ENCODE measurements at regions not wholly inside any gene's neighbourhood (a gene's known extent, or its start where the extent isn't known, plus 50 kb on each side); places are given as distances from the start of the nearest gene placed in this dataset.

- TF ChIP-seq MAX (IDR thresholded peaks at IDR 0.05) (no peak), ESRRA (IDR thresholded peaks at IDR 0.05; ENCODE audit: borderline replicate concordance, low read length) (no peak), SMC3 (IDR thresholded peaks at IDR 0.05) (no peak)
Observed at GRCh38 chr1:188496506-188496905, 1667.8 kb downstream of the PLA2G4A start (continued).

DNA sequence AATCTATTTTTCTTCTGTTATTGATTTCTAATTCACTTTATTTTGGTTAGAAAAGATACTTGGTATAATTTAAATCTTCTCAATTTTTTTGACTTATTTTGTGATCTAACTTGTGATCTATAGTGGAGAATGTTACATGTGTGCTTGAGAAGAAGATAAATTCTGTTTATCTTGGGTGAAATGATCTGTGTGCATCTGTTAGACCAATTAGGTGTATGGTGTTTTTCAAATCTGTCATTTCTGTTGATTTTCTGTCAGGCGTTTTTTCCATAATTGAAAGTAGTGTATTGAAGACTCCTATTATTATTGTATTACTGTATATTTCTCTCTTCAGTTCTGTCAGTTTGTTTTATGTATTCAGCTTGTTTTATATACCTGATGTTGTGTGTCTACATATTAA, 1668.3 kb downstream of the PLA2G4A start:
- DNase-seq (ENCODE audit: low read depth in 1 of 2, low spot score in 1 of 2) (no peak), FAIRE-seq (no peak), ATAC-seq (no peak)
- POLR2A ChIA-PET = no interaction called here
- 42% methylated on average over 1 of the region's 1 CpG for WGBS (ENCODE audit: missing lambda C conversion rate)
- H3K4me3 ChIP-seq = no peak overlapping the region
- no peak overlapping the region for H3K4me2 ChIP-seq
- CTCF ChIA-PET = no interaction called here
- no peaks in the 10 kb centered on the region for H3K9me3 ChIP-seq
- no peaks in the 10 kb centered on the region for H3K4me1 ChIP-seq
- no peak for TF ChIP-seq SREBF2 (IDR thresholded peaks at IDR 0.05)
- TF ChIP-seq, protein P1, sequence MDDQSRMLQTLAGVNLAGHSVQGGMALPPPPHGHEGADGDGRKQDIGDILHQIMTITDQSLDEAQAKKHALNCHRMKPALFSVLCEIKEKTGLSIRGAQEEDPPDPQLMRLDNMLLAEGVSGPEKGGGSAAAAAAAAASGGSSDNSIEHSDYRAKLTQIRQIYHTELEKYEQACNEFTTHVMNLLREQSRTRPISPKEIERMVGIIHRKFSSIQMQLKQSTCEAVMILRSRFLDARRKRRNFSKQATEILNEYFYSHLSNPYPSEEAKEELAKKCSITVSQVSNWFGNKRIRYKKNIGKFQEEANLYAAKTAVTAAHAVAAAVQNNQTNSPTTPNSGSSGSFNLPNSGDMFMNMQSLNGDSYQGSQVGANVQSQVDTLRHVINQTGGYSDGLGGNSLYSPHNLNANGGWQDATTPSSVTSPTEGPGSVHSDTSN (IDR thresholded peaks at IDR 0.05) = no peak
- no peak for TF ChIP-seq CHD2 (IDR thresholded peaks at IDR 0.05; ENCODE audit: low read length, partially characterized antibody)
- TF ChIP-seq RNF2 (IDR thresholded peaks at IDR 0.05; ENCODE audit: borderline replicate concordance, low read depth) = no peak
- no peak for TF ChIP-seq MAFK (IDR thresholded peaks at IDR 0.05; ENCODE audit: partially characterized antibody)
- TF ChIP-seq HOXB5 (CRISPR knock-in tag; IDR thresholded peaks at IDR 0.05) = no peak
- no peak for TF ChIP-seq JUN (IDR thresholded peaks at IDR 0.05)
- TF ChIP-seq ZNF302 (CRISPR knock-in tag; IDR thresholded peaks at IDR 0.05) = no peak
- H3K27ac ChIP-seq = no peak overlapping the region

DNA sequence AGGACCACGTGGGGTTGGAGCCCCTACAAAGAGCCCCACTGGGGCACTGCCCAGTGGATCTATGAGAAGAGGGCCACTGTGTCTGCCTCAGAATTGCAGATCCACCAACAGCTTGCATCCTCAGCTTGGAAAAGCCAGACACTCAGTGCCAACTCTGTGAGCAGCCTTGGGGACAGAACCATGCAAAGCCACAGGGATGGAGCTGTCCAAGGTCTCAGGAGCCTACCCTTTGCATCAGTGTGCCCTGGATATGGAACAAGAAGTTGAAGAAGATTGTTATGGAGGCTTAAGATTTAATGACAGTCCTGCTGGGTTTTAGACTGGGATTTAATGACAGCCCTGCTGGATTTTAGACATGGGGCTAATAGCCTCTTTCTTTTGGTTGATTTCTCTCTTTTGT, 1670.9 kb downstream of the PLA2G4A start:
- FAIRE-seq = no peak
- H3K27ac ChIP-seq = no peak overlapping the region
- DNase-seq (ENCODE audit: low read depth in 1 of 2, low spot score in 1 of 2) = no peak
- ChIA-PET POLR2A (no interaction called here), CTCF (no interaction called here)
- H3K4me3 ChIP-seq = no peak overlapping the region
- ATAC-seq = no peak
- TF ChIP-seq HEYL (CRISPR knock-in tag; IDR thresholded peaks at IDR 0.05) (no peak), MAFK (IDR thresholded peaks at IDR 0.05; ENCODE audit: partially characterized antibody) (no peak), USF2 (IDR thresholded peaks at IDR 0.05) (no peak), PHF8 (IDR thresholded peaks at IDR 0.05; ENCODE audit: borderline replicate concordance, low read depth) (no peak), HOXA7 (CRISPR knock-in tag; IDR thresholded peaks at IDR 0.05) (no peak), SREBF2 (IDR thresholded peaks at IDR 0.05) (no peak), POLR2A (IDR thresholded peaks at IDR 0.05; ENCODE audit: low read length) (no peak), BHLHE40 (IDR thresholded peaks at IDR 0.05; ENCODE audit: low read depth, low read length) (no peak)
- H3K9me3 ChIP-seq = no peaks in the 10 kb centered on the region
- H3K4me1 ChIP-seq = no peaks in the 10 kb centered on the region
- no peak overlapping the region for H3K4me2 ChIP-seq
- WGBS (ENCODE audit: missing lambda C conversion rate) = 0% methylated on average over 1 of the region's 1 CpG

DNA sequence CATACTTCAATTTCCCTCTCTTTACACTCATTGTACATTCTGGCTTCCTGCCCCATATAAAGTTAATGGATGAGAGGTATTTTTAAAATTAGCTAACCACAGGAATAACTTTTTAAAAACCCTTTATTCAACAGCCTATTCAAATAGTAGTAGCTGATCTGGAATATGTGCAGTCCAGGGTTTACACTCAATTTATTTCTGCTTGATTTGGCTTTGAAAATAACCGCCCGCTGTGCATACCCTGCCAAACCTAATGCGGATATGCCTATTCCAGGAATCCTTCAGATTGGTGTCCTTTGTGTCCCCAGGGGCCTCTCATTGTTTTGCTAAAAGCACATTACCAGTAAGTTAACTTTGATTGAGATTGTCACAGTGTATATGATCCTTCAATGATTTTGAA, 1686.2 kb downstream of the PLA2G4A start:
- WGBS (ENCODE audit: missing lambda C conversion rate) = 95% methylated on average over 3 of the region's 3 CpGs
- TF ChIP-seq PHF8 (IDR thresholded peaks at IDR 0.05; ENCODE audit: borderline replicate concordance, low read depth) (no peak), MAZ (IDR thresholded peaks at IDR 0.05; ENCODE audit: borderline replicate concordance, low read depth, low read length) (no peak), HOXB13 (CRISPR knock-in tag; IDR thresholded peaks at IDR 0.05; ENCODE audit: low read depth) (no peak), ESRRA (IDR thresholded peaks at IDR 0.05; ENCODE audit: borderline replicate concordance, low read length) (no peak), ZNF302 (CRISPR knock-in tag; IDR thresholded peaks at IDR 0.05) (no peak), GATA3 (IDR thresholded peaks at IDR 0.05; ENCODE audit: borderline replicate concordance) (no peak), EP300 (IDR thresholded peaks at IDR 0.05) (no peak), JUN (IDR thresholded peaks at IDR 0.05) (no peak), RFX5 (IDR thresholded peaks at IDR 0.05) (no peak)
- TF ChIP-seq, protein P2, sequence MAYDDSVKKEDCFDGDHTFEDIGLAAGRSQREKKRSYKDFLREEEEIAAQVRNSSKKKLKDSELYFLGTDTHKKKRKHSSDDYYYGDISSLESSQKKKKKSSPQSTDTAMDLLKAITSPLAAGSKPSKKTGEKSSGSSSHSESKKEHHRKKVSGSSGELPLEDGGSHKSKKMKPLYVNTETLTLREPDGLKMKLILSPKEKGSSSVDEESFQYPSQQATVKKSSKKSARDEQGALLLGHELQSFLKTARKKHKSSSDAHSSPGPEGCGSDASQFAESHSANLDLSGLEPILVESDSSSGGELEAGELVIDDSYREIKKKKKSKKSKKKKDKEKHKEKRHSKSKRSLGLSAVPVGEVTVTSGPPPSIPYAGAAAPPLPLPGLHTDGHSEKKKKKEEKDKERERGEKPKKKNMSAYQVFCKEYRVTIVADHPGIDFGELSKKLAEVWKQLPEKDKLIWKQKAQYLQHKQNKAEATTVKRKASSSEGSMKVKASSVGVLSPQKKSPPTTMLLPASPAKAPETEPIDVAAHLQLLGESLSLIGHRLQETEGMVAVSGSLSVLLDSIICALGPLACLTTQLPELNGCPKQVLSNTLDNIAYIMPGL (CRISPR knock-in tag; IDR thresholded peaks at IDR 0.05; ENCODE audit: borderline replicate concordance) = no peak
- TF ChIP-seq, protein P3, sequence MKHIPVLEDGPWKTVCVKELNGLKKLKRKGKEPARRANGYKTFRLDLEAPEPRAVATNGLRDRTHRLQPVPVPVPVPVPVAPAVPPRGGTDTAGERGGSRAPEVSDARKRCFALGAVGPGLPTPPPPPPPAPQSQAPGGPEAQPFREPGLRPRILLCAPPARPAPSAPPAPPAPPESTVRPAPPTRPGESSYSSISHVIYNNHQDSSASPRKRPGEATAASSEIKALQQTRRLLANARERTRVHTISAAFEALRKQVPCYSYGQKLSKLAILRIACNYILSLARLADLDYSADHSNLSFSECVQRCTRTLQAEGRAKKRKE (CRISPR knock-in tag; IDR thresholded peaks at IDR 0.05; ENCODE audit: low read depth) = no peak
- TF ChIP-seq, protein P1 (IDR thresholded peaks at IDR 0.05) = no peak
- no peak for FAIRE-seq
- H3K27ac ChIP-seq = no peak overlapping the region
- ChIA-PET POLR2A (no interaction called here), CTCF (no interaction called here)
- no peak for DNase-seq (ENCODE audit: low read depth in 1 of 2, low spot score in 1 of 2)
- H3K4me1 ChIP-seq = no peaks in the 10 kb centered on the region
- H3K9me3 ChIP-seq = no peaks in the 10 kb centered on the region
- no peak overlapping the region for H3K4me3 ChIP-seq
- ATAC-seq = no peak
- no peak overlapping the region for H3K4me2 ChIP-seq

Data from A549 (cell line).